HG02943 (cell line): ENCODE measurements at regions not wholly inside any gene's neighbourhood (a gene's known extent, or its start where the extent isn't known, plus 50 kb on each side); places are given as distances from the start of the nearest gene placed in this dataset.

Experiments used
- ATAC-seq: cut with Tn5 transposase; IDR thresholded peaks from one replicate; pipeline ENCODE4 v1.9.1; 2021; ENCODE audit warnings: mild to moderate bottlenecking, low read depth, moderate library complexity; ENCODE audit not compliant: unreplicated experiment

DNA sequence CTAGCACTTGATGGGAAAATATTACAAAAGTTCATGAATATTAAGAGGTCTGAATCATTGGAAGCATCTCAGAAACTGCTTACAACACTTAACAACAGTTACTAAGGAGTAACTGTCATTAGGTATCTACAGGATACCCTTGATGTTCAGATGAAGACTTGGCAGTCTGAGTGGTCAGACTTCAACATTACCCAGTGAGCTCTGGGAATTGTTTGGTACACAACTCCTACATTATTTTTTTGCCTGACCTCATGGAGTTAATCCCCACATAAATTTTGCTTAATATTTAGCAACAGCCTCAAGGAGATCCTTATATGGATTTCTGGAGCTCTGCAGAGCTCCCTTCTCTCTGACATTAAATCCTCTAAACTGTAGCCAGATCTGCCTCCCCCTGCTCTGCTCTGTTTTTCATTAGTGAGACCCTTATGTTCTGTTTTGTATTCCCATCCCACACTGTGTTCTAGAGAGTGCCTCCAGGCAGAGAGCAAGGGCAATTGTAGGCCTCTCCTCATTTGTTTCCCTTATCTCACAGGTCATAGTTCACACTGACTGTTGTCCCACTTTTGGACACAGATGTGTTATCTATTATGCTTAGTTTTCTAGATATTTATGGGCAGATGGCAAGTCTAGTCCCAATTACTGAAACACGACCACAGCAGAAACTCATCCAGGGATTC, 368.8 kb downstream of the GASK1B start:
- no peak for ATAC-seq

DNA sequence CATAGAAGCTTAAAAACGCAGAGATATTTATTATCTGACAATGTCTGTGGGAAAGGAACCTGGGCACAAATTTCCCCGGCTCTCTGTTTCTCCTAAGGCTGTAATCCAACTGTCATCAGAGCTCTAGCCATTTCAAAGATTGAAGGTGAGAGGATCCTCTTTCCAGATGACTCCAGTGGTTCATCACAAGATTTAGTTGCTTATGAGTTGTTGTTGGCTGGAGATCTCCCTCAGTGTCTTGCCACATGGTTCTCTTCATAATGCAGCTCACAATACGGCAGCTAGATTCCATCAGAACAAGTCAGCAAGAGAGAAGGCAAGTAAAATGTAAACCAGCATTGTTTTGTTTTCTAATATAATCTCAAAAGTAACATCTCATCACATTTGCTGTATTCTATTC, 369.4 kb downstream of the GASK1B start:
- no peak for ATAC-seq

DNA sequence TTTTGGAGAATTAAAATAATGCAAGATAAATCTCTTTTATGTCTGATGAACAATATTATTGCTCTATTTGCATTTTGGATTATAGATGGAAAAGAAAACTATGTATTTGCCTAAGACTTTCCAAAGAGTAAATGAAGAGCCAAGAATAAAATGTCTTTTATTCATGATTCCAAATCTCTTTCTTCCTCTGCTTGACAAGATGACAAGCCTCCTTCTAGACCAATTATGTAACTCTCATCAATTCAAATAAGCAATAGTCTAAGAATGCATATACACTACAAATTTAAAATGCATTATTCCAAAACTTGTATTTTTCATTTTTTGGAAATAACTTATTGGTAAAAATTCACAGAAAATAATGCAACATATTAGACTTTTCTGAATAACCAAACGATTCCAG, 377.3 kb downstream of the GASK1B start:
- no peak for ATAC-seq

DNA sequence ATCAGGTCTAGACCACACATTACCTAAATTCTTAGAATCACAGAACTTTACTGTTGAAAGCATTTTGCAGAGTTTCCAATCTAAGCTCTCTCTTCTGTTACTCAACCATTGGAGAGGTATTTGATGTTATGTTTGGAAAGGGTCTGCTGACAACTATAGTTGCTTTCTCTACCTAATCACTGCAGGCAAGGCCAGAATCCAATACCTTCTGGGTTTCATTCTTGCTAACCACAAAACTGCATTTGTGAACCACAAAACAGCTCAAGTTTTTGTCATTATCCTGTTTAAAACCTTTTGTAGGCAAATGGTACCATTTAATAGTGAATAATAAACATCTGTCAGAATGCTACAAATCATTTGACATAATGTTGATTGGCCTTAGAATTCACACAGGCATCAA, 380.1 kb downstream of the GASK1B start:
- ATAC-seq: no peak

DNA sequence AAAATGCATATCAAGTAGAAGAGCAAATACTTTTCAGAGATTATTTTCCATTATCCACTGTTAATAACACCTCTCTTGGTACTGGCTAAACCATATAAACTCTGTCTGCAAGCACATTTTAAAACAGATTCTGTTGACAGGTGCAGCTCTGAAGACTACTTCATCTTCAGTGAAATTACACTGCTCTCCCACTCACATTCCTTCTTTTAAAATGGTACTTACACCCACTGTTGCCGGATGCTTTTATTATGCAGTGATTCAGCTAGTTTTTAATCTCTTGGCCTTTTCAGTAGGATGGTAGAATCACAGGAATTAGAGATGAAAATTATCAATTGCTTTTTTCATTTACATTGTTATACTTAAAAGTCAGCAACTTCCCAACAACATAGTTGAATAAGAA, 381.6 kb downstream of the GASK1B start:
- no peak for ATAC-seq

DNA sequence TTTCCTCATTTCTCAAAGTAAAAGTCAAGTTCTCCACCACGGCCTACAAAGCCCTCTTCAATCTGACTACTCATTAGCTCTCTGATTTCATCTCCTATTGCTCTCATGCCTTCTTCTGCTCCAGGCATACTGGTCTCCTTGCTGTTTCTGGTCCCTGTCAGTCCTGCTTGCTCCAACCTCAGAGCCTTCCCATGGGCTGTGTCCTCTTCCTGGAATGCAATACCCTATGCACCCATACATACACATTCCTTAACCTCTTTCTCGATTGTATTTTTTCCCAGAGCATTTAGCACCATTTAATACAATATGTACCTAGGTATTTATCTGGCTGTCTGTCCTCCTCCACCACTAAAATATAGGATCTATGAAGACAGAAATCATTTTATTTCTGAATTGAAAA, 385.2 kb downstream of the GASK1B start:
- no peak for ATAC-seq

DNA sequence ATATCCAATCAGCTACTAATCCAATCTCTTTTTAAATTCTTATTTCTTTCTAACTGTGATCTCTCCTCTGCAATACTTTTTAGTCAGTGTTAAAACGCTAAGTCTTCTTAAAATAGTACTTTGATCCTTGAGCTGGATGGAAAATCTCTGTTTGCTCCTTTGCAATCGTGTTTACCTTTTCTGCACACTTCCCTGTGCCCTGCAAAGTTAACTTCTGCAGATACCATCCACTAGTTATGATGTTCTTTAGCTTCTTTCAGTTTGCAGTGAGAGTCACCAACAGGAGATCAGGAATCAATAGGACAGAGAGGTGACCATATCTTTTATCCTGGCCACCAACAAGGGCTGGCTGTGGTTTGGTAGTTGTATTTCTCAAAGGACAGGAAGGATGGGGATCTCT, 391.5 kb downstream of the GASK1B start:
- ATAC-seq: no peak

DNA sequence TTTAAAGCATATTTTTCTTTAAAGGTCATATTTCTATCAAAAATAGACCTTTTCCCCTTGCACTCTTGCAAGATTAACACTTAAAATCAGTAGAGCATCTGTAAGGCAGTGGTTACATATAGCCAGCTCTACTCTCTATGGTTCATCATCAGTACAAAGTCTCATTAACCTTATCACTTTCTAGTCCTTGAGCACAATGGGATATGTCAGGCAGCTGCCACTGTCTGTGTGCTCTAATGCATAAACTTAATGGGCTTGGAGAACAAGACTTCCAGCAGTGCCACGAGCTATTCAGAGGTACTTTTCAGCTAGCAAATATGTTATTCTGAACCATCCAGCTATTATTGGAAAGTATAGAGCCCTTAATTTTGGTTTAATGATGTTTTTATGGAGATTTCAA, 393.7 kb downstream of the GASK1B start:
- no peak for ATAC-seq

DNA sequence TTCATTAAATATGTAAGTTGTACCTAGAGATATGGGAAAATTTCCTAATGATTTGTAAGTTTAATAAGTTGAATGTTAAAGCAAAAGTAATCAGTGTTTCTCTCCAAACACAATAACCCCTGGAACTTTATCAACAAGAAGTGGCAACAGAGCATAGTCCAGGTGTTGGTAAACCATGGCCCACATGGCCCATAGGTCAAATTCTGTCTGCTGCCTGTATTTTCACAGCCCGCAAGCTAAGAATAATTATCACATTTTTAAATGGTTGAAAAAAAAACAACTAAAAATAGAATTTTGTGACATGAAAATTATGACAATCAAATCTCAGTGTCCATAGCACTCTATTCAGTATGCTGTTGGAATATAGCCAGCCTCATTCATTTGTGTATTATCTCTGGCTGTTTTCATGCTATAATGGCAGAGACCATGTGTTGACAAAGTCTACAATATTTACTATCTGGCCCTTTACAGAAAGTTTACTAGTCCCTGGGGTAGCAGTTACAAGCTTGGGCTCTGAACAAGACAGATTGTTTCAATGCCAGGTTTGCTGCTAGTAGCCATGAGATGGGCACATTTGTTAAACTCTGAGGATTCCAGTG, 395.8 kb downstream of the GASK1B start:
- ATAC-seq: no peak

DNA sequence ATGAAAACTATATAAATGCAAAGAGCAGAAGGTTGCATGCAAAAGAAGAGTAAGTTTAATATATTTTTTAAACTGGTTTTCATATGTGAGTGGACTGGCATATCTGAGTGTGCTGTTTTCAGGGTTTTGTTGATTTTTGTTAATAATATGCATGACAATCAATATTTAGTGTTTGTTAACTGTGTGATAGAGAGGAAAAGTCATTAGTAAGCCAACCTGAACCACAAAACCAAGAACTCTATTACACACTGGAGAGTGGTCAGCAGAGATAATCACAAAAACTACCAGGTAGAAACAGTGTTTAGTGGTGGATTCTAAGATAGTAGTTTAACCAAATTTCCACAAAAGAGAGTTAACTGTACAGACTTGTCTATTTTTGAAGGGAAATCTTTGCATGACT, 396.9 kb downstream of the GASK1B start:
- ATAC-seq: no peak

DNA sequence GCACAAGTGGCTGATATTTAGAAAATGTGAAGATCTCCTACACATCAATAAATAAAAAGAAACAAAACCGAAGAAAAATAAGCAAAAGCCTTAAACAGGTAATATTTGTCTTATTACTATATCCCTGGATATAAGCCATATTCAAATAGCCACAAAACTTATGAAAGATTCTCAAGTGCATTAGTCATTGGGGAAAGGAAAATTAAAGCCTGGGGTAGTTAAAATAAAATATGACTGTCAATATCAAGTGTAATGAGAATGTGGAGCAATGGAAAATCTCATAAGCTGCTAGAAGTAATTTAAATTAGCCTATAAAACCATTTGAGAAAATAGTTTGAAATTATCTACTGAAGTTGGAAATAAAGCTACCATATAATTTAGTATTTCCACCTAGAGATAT, 399.9 kb downstream of the GASK1B start:
- ATAC-seq: no peak

DNA sequence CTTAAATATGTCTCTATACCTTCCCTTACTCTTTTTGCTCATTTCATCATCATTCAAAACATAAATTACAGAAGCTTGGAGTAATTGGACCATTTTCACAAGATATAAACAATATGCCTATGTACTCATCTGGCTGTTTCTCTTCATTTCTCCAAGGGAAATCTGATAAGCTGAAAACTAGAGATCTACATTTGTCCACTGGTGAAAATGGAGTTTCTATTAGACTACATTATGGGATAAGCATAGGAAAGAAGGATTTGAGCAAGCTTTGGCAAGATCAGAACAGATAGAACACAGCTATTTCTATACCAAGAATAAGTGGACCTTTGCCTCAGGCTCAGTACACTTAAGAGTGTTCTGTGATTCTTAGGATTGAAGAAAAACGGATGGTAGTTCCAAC, 404.4 kb downstream of the GASK1B start:
- no peak for ATAC-seq

DNA sequence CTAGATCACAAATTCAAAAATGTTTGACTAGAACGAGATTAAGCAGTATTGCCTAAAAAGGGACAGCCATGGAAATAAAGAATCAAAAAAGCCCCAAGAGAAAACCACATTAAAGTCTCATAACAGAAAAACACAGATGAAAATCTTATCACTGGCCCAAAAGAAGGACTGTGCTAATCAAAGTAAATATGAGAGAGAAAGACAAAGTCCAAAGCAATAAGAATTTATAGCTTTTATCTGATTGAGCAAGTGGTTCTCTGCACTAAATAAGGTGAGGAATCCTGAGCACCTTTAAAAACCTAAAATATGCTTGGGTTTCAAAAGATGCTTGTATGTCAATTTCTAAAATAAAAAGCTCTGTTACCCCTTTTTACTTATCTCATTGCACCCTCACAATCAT, 409.3 kb downstream of the GASK1B start:
- no peak for ATAC-seq

DNA sequence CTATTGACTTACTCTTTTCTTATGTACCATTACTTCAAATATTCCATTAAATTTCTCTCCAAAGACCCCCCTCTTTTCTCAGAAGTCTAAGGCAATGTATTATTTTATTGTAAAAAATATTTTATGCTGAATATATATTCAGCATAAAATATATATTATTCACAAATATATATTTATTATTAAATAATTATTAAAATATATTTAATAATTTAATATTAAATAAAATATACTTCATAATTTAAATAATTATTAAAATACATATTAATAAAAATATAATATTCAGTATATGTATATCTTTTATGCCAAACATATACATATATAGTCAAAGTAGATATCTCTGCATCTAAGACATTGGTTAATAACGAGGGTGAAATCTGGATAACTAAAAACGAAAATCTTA, 418.4 kb downstream of the GASK1B start:
- no peak for ATAC-seq

DNA sequence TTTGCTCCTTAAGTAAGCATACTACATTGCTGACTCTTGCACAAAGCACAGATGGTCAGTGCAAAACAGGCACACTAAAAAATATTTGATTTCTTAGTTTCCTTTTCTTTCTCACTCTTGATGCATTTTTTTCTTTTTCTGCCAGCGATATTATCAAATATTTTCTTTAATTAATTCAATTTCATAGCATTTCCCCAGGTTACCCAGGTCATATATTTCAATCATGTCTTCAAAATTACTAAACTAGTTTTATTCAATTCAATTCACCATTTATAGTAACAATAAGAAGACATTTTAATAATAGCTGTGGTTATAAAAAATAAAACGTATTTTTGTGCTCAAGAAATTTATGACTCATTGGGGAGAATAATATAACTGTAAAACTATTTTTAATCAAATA, 421.2 kb downstream of the GASK1B start:
- no peak for ATAC-seq

DNA sequence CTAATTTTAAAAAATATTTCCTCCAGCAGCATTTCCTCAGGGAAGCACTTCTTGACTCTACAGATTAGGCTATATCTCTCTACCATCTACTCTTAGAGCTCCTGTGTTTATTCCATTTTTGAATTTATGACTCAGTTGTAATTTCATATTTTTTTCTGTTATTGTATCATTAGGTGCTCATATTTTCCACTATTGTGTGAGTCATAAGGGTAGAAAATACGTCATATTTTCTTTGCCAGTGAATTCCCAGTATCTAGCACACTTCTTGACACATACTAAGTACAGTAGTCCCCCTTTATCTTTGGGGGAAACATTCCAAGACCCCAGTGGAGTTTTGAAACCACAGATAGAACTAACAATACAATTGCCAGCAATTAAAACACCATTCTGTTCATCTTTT, 431.2 kb downstream of the GASK1B start:
- ATAC-seq: no peak

DNA sequence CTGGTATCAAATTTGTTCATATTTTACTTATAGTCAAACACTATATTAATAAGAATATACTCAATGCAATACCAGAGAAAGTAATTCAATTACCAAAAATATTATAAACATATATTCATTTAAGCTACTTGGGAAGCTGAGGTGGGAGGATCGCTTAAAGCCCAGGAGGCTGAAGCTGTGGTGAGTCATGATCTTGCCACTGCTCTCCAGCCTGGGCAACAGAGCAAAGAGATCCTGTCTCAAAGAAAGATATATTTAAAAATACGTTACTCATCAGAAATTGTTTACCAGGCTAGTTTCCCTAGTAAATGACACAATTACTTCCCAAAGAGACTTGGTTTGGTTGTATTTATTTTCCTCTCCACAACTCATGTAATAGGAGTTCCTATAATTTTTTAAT, 433.6 kb downstream of the GASK1B start:
- ATAC-seq: no peak

DNA sequence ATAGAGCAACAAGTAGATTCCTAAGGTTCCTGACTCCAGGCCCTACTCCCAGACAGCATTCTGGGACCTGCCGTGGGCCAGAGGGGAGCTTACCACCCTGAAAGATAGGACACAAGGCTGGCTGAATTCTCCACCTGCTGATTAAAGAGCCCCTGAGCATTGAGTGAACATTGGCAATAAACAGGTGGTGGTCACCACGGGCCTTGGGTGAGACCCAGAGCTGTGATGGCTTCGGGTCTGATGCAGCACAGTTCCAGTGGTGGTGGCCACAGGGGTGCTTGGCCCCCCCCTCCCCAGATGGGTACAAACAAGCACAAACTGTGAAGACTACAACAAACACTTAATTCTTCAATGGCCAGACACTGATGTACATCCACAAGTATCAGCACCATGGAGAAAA, 444.6 kb downstream of the GASK1B start:
- ATAC-seq: no peak

DNA sequence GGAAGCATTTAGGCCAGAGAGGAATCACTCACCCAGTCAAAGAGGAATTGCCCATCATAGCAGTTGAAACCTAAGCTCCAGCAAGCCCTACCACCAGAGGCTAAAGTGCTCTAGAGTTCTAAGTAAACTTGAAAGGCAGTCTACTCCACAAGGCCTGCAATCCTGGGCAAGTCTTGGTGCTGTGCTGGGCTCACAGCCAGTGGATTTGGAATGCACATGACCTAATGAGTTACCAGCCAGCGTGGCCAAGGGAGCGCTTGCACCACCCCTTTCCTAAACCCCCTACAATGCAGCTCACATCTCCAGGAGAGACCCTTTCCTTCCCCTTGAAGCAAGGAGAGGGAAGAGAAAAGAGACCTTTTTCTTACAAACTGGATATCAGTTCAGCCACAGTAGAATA, 445.7 kb downstream of the GASK1B start:
- ATAC-seq: no peak

DNA sequence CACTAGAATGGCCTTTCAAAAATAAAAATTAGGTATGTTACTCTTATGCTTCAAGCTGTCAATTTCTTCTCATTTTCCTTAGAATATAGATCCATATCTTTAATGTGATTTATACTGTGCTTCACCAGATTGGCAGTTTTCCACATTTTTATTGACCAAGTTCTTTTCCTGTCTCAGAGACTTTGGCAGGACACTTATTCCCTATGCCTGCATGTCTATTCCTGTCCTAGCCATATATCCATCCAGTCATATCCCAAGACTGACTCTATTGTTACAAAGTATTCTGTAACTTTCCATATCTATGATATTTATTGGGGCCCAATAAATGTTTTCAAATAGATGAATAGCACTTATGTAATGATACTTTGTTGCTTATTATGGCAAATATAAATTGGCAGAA, 450.7 kb downstream of the GASK1B start:
- no peak for ATAC-seq

DNA sequence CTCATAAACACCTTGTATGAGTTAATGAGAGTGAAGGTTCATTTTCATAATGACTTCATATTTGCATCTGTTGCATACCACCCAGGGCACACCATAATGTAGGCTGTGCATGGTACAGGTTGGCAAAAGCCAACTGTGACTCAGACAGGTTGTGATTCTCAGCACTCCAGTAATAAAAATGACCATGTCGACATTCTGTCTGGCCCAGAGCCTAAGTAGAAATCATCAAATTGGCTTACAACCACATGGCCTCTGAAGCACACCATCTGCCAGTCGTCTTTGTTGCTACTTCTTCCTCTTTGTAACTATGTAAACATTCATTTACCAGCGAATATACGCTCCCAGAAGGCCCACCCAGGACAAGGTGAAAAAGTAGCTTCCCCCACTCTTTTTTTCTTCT, 459.5 kb downstream of the GASK1B start:
- no peak for ATAC-seq

DNA sequence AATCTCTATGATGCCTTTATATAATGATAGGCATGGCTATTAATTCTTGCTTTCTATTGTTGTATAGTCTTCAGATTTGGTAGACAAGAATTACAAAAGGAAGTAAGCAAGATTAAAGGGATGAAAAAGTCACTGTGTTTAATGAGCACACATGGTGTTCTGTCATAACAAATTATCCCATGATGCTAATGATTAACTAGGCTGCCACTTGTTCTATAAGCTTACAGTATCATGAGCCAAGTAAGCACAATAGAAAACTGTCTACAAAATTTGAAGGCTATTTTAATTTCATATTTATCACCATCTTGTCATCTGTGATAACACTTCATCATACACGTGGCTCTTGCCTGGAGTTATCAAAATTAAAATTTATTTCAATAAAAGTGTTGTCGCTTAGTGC, 466.7 kb downstream of the GASK1B start:
- no peak for ATAC-seq

DNA sequence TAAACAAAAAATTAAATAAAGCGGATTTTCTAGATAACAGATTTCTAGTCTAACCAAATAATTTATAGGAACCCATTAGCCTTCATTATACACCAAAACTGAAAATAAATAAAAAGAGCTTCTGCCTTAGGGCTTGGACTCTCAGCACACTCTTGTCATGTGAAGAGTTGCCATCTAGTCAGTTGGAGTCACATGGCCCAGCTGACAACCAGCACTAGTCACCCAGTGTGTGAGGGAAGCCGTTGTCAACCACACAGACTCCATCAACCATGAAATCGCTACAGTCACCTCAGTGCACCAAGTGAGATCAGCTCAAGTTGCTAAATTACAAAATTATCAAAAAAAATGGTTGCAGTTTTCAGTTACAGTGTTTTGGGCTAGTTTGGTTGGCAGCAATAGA, 470.0 kb downstream of the GASK1B start:
- ATAC-seq: no peak
